ENCODE measurements at regions not wholly inside any gene's neighbourhood (a gene's known extent, or its start where the extent isn't known, plus 50 kb on each side); places are given as distances from the start of the nearest gene placed in this dataset.

DNA sequence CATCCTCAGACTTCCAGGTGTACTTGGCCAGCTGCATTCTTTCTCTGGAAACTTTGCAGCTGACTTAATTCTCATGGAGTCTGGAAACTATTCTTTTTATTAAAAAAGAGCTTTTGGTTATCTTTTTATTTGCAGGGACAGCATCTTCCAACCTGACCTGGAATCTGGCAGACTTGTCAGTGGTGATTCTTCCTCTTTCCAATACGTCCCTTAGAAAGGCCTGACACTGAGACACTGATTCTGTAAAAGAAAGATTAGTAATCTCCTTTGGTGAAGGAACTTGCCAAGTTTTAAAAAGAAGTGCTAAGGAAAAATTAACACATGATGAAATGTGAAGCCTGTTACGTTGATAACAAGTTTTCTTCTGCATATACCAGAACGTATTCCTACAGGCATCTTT is 440.9 kb upstream of the RAG2 start:
- no peaks in the 10 kb centered on the region for H3K27me3 ChIP-seq (ENCODE audit: insufficient read depth, low read length)
- no peaks in the 10 kb centered on the region for H3K9me3 ChIP-seq (ENCODE audit: low read depth, low read length)
- TF ChIP-seq, protein P1, sequence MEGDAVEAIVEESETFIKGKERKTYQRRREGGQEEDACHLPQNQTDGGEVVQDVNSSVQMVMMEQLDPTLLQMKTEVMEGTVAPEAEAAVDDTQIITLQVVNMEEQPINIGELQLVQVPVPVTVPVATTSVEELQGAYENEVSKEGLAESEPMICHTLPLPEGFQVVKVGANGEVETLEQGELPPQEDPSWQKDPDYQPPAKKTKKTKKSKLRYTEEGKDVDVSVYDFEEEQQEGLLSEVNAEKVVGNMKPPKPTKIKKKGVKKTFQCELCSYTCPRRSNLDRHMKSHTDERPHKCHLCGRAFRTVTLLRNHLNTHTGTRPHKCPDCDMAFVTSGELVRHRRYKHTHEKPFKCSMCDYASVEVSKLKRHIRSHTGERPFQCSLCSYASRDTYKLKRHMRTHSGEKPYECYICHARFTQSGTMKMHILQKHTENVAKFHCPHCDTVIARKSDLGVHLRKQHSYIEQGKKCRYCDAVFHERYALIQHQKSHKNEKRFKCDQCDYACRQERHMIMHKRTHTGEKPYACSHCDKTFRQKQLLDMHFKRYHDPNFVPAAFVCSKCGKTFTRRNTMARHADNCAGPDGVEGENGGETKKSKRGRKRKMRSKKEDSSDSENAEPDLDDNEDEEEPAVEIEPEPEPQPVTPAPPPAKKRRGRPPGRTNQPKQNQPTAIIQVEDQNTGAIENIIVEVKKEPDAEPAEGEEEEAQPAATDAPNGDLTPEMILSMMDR (IDR thresholded peaks at IDR 0.05; ENCODE audit: extremely low read depth, low read depth, low read length), result no peak
- H2AFZ ChIP-seq (ENCODE audit: low read length), result no peak overlapping the region
- H3K4me1 ChIP-seq (ENCODE audit: insufficient read depth, low read length), result no peaks in the 10 kb centered on the region
- H3K27ac ChIP-seq (ENCODE audit: low read depth, low read length), result no peak overlapping the region
- no peak overlapping the region for H3K4me2 ChIP-seq (ENCODE audit: insufficient read depth, low read length)
- no peaks in the 10 kb centered on the region for H4K20me1 ChIP-seq (ENCODE audit: insufficient read depth, low read length)
- no peak overlapping the region for H3K4me3 ChIP-seq (ENCODE audit: insufficient read depth, low read length)
- H3K79me2 ChIP-seq (ENCODE audit: insufficient read depth, low read length), result no peaks in the 10 kb centered on the region
- no peak for DNase-seq (ENCODE audit: insufficient read length, low spot score, missing footprints)
- no peaks in the 10 kb centered on the region for H3K36me3 ChIP-seq (ENCODE audit: insufficient read depth, low read length)

DNA sequence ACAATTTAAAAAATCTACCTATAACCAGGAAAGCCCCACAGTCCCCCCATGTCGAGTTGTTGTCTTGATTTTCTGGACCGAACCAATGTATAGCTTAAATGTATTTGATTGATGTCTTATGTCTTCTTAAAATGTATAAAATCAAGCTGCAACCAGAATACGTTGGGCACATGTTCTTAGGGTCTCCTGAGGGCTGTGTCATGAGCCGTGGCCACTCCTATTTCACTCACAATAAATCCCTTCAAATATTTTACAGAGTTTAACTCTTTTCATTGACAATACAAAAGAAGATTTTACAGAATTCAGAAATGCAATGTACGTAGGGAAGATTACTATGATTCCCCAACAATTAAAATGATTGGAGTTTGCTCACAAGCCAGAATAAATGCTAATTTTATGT is 428.7 kb upstream of the RAG2 start:
- DNase-seq (ENCODE audit: insufficient read length, low spot score, missing footprints), result no peak
- H2AFZ ChIP-seq (ENCODE audit: low read length), result no peak overlapping the region
- H3K27ac ChIP-seq (ENCODE audit: low read depth, low read length), result no peak overlapping the region
- H3K27me3 ChIP-seq (ENCODE audit: insufficient read depth, low read length), result no peaks in the 10 kb centered on the region
- H3K79me2 ChIP-seq (ENCODE audit: insufficient read depth, low read length), result no peaks in the 10 kb centered on the region
- no peaks in the 10 kb centered on the region for H4K20me1 ChIP-seq (ENCODE audit: insufficient read depth, low read length)
- H3K36me3 ChIP-seq (ENCODE audit: insufficient read depth, low read length), result no peaks in the 10 kb centered on the region
- no peak overlapping the region for H3K4me2 ChIP-seq (ENCODE audit: insufficient read depth, low read length)
- no peaks in the 10 kb centered on the region for H3K4me1 ChIP-seq (ENCODE audit: insufficient read depth, low read length)
- H3K9me3 ChIP-seq (ENCODE audit: low read depth, low read length), result peaks cover 2% of the 10 kb centered on the region
- H3K4me3 ChIP-seq (ENCODE audit: insufficient read depth, low read length), result no peak overlapping the region
- TF ChIP-seq, protein P1 (IDR thresholded peaks at IDR 0.05; ENCODE audit: extremely low read depth, low read depth, low read length), result no peak

DNA sequence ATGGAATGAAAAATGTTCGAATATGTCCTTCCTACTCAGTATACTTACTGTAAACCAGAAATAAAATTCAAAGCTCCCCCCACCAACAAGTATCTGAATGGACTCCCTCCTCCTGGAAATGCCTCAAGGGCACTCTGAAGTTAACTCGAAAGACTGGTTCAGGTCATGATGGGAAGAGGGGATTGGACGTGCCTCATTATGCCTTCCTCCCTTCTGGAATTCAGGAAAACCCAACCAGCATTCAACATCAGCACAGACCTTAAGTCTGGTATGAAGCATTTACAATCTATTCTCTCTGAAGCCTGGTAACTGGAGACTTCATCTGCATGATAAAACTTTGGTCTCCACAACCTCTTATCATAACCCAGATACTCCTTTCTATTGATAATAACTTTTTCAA is 428.3 kb upstream of the RAG2 start:
- H3K79me2 ChIP-seq (ENCODE audit: insufficient read depth, low read length), result no peaks in the 10 kb centered on the region
- no peaks in the 10 kb centered on the region for H3K4me1 ChIP-seq (ENCODE audit: insufficient read depth, low read length)
- no peak overlapping the region for H3K4me2 ChIP-seq (ENCODE audit: insufficient read depth, low read length)
- H2AFZ ChIP-seq (ENCODE audit: low read length), result no peak overlapping the region
- H3K27ac ChIP-seq (ENCODE audit: low read depth, low read length), result no peak overlapping the region
- DNase-seq (ENCODE audit: insufficient read length, low spot score, missing footprints), result no peak
- H3K9me3 ChIP-seq (ENCODE audit: low read depth, low read length), result peaks cover 2% of the 10 kb centered on the region
- H4K20me1 ChIP-seq (ENCODE audit: insufficient read depth, low read length), result no peaks in the 10 kb centered on the region
- H3K4me3 ChIP-seq (ENCODE audit: insufficient read depth, low read length), result no peak overlapping the region
- H3K27me3 ChIP-seq (ENCODE audit: insufficient read depth, low read length), result no peaks in the 10 kb centered on the region
- TF ChIP-seq, protein P1 (IDR thresholded peaks at IDR 0.05; ENCODE audit: extremely low read depth, low read depth, low read length), result no peak
- no peaks in the 10 kb centered on the region for H3K36me3 ChIP-seq (ENCODE audit: insufficient read depth, low read length)

DNA sequence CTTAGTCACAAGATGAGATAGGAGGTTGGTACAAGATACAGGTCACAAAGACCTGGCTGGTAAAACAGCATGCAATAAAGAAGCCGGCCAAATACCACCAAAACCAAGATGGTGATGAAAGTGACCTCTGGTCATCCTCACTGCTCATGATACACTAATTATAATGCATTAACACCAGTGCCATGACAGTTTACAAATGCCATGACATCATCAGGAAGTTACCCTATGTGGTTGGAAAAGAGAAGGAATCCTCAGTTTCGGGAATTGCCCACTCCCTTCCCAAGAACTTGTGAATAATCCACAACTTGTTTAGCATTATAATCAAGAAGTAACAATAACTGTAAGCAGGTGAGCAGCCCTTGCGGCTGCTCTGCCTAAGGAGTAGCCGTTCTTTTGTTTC is 408.5 kb upstream of the RAG2 start:
- Histone ChIP-seq H3K9me3 (ENCODE audit: low read depth, low read length) (no peaks in the 10 kb centered on the region), H3K4me1 (ENCODE audit: insufficient read depth, low read length) (no peaks in the 10 kb centered on the region), H2AFZ (ENCODE audit: low read length) (no peak overlapping the region), H3K27ac (ENCODE audit: low read depth, low read length) (no peak overlapping the region), H4K20me1 (ENCODE audit: insufficient read depth, low read length) (no peaks in the 10 kb centered on the region), H3K27me3 (ENCODE audit: insufficient read depth, low read length) (no peaks in the 10 kb centered on the region), H3K4me2 (ENCODE audit: insufficient read depth, low read length) (no peak overlapping the region), H3K36me3 (ENCODE audit: insufficient read depth, low read length) (no peaks in the 10 kb centered on the region), H3K4me3 (ENCODE audit: insufficient read depth, low read length) (no peak overlapping the region), H3K79me2 (ENCODE audit: insufficient read depth, low read length) (no peaks in the 10 kb centered on the region)
- DNase-seq (ENCODE audit: insufficient read length, low spot score, missing footprints), result no peak
- TF ChIP-seq, protein P1 (IDR thresholded peaks at IDR 0.05; ENCODE audit: extremely low read depth, low read depth, low read length), result no peak

All from osteoblast (primary cell).